ENCODE measurements at regions not wholly inside any gene's neighbourhood (a gene's known extent, or its start where the extent isn't known, plus 50 kb on each side); places are given as distances from the start of the nearest gene placed in this dataset.

DNA sequence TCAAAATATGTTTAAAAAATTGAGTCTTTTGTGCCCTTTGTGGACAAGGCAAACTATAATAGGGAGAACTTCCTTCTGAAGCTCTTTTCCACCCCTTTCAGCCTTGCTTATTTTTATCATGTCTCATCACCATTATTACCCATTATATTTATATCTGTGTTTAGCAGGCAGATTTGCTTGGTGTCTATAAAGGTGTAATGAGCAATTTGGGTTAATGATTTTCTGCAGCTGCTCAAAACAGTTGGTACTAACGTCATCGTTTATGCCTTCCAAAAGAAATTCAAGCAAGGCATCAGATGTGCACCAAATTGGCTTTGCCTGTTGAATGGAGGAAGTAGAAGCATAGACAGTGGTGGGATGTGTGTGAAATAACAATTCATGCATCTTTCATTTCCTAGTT is 483.7 kb upstream of the SGO1 start:
- CTCF ChIA-PET = no interaction called here
- no peak for DNase-seq (ENCODE audit: extremely low spot score)
- POLR2A ChIA-PET = no interaction called here
- TF ChIP-seq CTCF (IDR thresholded peaks at IDR 0.05; ENCODE audit: control extremely low read depth, extremely low read depth, low read depth, missing control alignments) = no peak

DNA sequence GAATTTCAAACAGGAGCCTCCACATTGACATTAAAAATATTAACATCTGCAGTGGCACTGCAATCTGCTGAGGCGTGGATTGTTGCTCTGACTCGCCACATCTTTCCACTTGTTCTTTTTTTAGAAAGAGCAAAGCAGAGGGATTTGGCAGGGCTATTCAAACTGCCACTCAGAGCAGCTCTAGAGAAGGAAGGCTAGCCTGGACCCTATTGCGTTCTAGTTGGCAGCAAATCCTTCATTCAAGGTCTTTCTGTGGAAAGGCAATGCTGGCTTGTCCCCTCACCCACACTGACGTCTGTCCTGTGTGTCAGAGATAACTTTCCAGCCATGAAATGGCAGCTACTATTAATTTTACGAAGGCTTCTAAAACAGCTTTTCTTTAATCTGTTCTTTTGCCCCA is 483.2 kb upstream of the SGO1 start:
- TF ChIP-seq CTCF (IDR thresholded peaks at IDR 0.05; ENCODE audit: control extremely low read depth, extremely low read depth, low read depth, missing control alignments) = no peak
- CTCF ChIA-PET = no interaction called here
- POLR2A ChIA-PET = no interaction called here
- DNase-seq (ENCODE audit: extremely low spot score) = no peak

- POLR2A ChIA-PET = no interaction called here
- DNase-seq (ENCODE audit: extremely low spot score) = no peak
- no peak for TF ChIP-seq CTCF (IDR thresholded peaks at IDR 0.05; ENCODE audit: control extremely low read depth, extremely low read depth, low read depth, missing control alignments)
- CTCF ChIA-PET = no interaction called here
These were observed 482.4 kb upstream of the SGO1 start for GRCh38 chr3:20668411-20668810.

GRCh38 chr3:20666091-20666490 is 480.1 kb upstream of the SGO1 start:
- ChIA-PET POLR2A (no interaction called here), CTCF (no interaction called here)
- no peak for TF ChIP-seq CTCF (IDR thresholded peaks at IDR 0.05; ENCODE audit: control extremely low read depth, extremely low read depth, low read depth, missing control alignments)
- no peak for DNase-seq (ENCODE audit: extremely low spot score)

GRCh38 chr3:20658491-20658890 is 472.5 kb upstream of the SGO1 start:
- ChIA-PET POLR2A (no interaction called here), CTCF (no interaction called here)
- DNase-seq (ENCODE audit: extremely low spot score) = no peak
- no peak for TF ChIP-seq CTCF (IDR thresholded peaks at IDR 0.05; ENCODE audit: control extremely low read depth, extremely low read depth, low read depth, missing control alignments)

- CTCF ChIA-PET = no interaction called here
- POLR2A ChIA-PET = no interaction called here
- no peak for TF ChIP-seq CTCF (IDR thresholded peaks at IDR 0.05; ENCODE audit: control extremely low read depth, extremely low read depth, low read depth, missing control alignments)
- no peak for DNase-seq (ENCODE audit: extremely low spot score)
These were observed 471.6 kb upstream of the SGO1 start for GRCh38 chr3:20657560-20657959.

All from GM10248 (cell line).